ENCODE measurements at regions not wholly inside any gene's neighbourhood (a gene's known extent, or its start where the extent isn't known, plus 50 kb on each side); places are given as distances from the start of the nearest gene placed in this dataset.

DNA sequence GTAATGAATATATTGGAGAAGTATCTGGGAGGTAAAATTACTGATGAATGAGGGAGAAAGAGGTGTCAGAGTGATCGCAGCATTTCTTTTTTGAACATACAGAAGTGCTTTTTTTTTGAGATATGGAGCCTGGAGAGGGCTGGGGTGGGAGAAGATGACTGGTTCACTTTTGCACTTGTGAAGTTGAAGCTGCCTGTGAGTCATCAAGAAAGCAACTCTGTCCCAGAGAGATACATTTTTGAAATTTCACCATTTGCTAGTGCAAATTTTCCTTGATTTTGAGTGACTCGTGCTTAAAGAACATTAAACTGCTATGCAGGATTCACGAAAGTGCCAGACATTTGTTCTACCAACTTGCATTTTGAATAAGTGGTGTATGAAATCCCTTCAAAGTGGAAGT lies 81.8 kb downstream of the ADRA2A start:
- Mint-ChIP-seq H3K36me3 (ENCODE audit: low read depth) (no peaks in the 10 kb centered on the region), H3K27me3 (ENCODE audit: low read depth, poor library complexity) (peaks cover 18% of the 10 kb centered on the region), H3K9me3 (no peaks in the 10 kb centered on the region), H3K4me1 (no peaks in the 10 kb centered on the region), H3K27ac (no peak overlapping the region), H3K4me3 (no peak overlapping the region)
- DNase-seq, result no peak
- TF ChIP-seq, protein P1, sequence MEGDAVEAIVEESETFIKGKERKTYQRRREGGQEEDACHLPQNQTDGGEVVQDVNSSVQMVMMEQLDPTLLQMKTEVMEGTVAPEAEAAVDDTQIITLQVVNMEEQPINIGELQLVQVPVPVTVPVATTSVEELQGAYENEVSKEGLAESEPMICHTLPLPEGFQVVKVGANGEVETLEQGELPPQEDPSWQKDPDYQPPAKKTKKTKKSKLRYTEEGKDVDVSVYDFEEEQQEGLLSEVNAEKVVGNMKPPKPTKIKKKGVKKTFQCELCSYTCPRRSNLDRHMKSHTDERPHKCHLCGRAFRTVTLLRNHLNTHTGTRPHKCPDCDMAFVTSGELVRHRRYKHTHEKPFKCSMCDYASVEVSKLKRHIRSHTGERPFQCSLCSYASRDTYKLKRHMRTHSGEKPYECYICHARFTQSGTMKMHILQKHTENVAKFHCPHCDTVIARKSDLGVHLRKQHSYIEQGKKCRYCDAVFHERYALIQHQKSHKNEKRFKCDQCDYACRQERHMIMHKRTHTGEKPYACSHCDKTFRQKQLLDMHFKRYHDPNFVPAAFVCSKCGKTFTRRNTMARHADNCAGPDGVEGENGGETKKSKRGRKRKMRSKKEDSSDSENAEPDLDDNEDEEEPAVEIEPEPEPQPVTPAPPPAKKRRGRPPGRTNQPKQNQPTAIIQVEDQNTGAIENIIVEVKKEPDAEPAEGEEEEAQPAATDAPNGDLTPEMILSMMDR (IDR thresholded peaks at IDR 0.05), result no peak

DNA sequence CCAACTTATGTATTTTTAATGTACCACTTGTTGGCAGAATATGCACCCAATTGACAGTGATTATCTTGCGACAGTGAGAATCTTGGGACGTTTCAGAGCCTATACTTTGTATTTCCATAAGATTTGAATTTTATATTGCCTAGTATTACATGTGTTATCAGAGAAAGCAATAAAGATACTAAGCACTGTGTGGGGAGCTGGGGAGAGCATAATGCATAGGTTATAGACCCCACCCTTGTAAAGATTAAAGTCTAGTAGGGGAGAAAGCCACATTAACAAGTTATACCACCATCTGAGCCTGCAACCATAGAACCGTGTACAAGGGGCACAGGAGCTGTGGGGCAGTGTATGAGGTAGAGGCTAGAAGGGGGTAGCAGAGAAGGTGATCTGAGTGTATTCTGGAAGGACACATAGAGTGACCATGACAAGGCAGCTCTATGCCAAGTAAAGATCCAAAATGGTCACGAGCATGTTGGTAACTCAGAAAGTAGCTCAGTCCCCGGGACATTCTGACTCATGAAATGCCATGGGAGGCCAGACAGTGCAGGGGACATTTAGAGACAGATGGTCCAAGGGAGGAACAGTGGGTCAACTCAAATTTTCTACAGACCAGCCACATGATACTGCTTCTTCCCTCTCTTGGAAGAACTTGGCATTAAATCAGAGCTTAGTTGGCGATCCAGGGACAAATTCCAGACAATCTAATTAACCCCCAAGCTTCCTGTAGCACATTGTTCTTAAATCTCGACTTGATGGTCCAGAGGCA lies 84.5 kb downstream of the ADRA2A start:
- TF ChIP-seq, protein P1 (IDR thresholded peaks at IDR 0.05), result no peak
- Mint-ChIP-seq H3K27me3 (ENCODE audit: low read depth, poor library complexity) (peaks cover 14% of the 10 kb centered on the region), H3K27ac (no peak overlapping the region), H3K4me1 (no peaks in the 10 kb centered on the region), H3K36me3 (ENCODE audit: low read depth) (no peaks in the 10 kb centered on the region), H3K9me3 (peaks cover 8% of the 10 kb centered on the region), H3K4me3 (no peak overlapping the region)
- no peak for DNase-seq

DNA sequence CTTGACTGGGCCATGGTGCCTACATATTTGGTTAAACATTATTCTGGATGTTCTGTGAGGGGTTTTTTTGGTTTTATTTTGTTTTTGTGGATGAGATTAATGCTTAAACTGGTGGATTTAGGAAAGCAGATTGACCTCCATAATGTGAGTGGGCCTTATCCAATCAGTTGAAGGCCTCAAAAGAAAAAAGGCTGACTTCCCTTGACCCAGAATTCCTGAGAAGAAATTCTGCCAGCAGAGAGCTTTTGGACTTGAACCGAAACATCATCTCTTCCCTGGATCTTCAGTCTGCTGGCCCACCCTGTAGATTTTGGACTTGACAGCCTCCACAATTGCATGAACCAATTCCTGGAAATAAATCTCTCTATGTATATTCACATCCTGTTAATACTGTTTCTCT lies 94.4 kb downstream of the ADRA2A start:
- no peak overlapping the region for H3K27ac Mint-ChIP-seq
- no peaks in the 10 kb centered on the region for H3K27me3 Mint-ChIP-seq (ENCODE audit: low read depth, poor library complexity)
- H3K9me3 Mint-ChIP-seq, result peaks cover 1% of the 10 kb centered on the region
- no peak overlapping the region for H3K4me3 Mint-ChIP-seq
- no peaks in the 10 kb centered on the region for H3K36me3 Mint-ChIP-seq (ENCODE audit: low read depth)
- no peak for DNase-seq
- TF ChIP-seq, protein P1 (IDR thresholded peaks at IDR 0.05), result no peak
- H3K4me1 Mint-ChIP-seq, result no peaks in the 10 kb centered on the region

DNA sequence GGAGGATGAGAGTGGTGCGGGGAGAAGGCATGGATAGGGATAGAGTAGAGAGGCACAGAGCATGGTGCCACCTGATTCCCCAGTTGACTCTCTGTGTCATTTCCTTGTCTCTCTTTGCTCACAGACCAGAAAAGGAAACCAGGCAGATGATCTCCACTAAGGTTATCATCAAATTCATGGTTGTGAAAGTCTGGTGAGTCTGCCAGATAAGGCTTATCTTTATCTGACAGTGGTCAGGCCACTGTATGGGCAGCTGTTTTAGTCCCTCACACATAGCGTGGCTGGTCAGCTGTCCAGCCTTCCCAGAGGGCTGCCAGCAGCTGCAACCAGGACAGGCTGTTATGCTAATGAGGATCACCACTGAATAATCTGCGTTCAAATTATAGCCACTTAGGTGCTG lies 99.0 kb downstream of the ADRA2A start:
- DNase-seq, result no peak
- Mint-ChIP-seq H3K9me3 (no peaks in the 10 kb centered on the region), H3K4me3 (no peak overlapping the region), H3K36me3 (ENCODE audit: low read depth) (no peaks in the 10 kb centered on the region), H3K27ac (no peak overlapping the region), H3K4me1 (no peaks in the 10 kb centered on the region), H3K27me3 (ENCODE audit: low read depth, poor library complexity) (peaks cover 2% of the 10 kb centered on the region)
- TF ChIP-seq, protein P1 (IDR thresholded peaks at IDR 0.05), result no peak

DNA sequence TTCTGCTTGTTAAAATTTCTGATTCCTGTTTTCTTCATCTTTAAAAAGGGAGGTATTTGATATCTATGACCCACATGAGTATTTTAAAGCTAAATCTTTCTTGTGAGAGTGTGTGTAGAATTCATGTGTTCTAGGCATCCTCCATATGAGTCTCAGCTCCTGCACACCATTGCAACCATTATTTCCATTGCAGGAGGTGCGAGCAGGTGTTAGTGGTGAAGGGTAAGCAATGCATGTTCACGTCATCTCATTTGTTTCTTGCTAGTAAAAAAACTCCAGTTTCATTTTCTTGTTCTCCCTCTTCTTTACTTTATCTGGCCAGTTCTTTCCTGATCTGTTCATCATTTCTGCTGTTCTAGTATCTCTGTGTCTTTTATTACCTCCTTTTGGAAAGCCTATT lies 100.5 kb downstream of the ADRA2A start:
- no peak overlapping the region for H3K27ac Mint-ChIP-seq
- no peaks in the 10 kb centered on the region for H3K9me3 Mint-ChIP-seq
- no peak overlapping the region for H3K4me3 Mint-ChIP-seq
- TF ChIP-seq, protein P1 (IDR thresholded peaks at IDR 0.05), result no peak
- H3K36me3 Mint-ChIP-seq (ENCODE audit: low read depth), result no peaks in the 10 kb centered on the region
- H3K27me3 Mint-ChIP-seq (ENCODE audit: low read depth, poor library complexity), result peaks cover 8% of the 10 kb centered on the region
- no peaks in the 10 kb centered on the region for H3K4me1 Mint-ChIP-seq
- DNase-seq, result no peak

DNA sequence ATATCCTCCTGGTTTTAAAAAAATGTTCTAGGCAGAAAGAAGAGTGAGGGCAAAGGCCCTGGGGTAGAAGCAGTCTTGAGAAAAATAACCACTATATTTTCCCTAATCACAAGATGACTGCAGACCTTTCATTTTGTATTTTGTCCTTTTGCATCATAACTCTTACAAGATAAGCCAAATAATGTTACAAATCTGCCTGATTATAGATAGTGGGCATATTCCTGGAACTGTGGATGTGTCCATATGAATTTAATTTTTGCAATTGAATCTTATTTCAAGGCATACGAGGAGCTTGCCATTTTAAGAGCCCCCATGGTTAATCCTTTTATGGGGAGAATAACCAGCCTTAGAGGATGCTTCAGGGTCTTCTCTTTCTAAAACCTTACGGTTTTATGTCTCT lies 102.7 kb downstream of the ADRA2A start:
- H3K36me3 Mint-ChIP-seq (ENCODE audit: low read depth), result no peaks in the 10 kb centered on the region
- H3K4me1 Mint-ChIP-seq, result no peaks in the 10 kb centered on the region
- no peak overlapping the region for H3K27ac Mint-ChIP-seq
- DNase-seq, result no peak
- no peak overlapping the region for H3K4me3 Mint-ChIP-seq
- peaks cover 8% of the 10 kb centered on the region for H3K27me3 Mint-ChIP-seq (ENCODE audit: low read depth, poor library complexity)
- no peaks in the 10 kb centered on the region for H3K9me3 Mint-ChIP-seq
- TF ChIP-seq, protein P1 (IDR thresholded peaks at IDR 0.05), result no peak
